MM.1S (cell line): ENCODE measurements at regions not wholly inside any gene's neighbourhood (a gene's known extent, or its start where the extent isn't known, plus 50 kb on each side); places are given as distances from the start of the nearest gene placed in this dataset.

Experiments used
- DNase-seq: peaks from one replicate; pipeline ENCODE4 v3.0.0-alpha.2; 2015
- H2AFZ ChIP-seq: fragments of 300-600 bp; sonication (generic); 2 replicates; pipeline ENCODE4 v1.6.0; 2016; ENCODE audit warnings: antibody characterized with exemption, low read length
- H3F3A ChIP-seq: fragments of 300-600 bp; sonication (generic); 2 replicates; pipeline ENCODE4 v1.6.1; 2016; ENCODE audit warnings: mild to moderate bottlenecking, antibody characterized with exemption, low read length, moderate library complexity, mixed read lengths; ENCODE audit not compliant: insufficient read depth
- H3K27ac ChIP-seq: fragments of 300-600 bp; sonication (generic); 2 replicates; pipeline ENCODE4 v1.5.1; 2016; ENCODE audit warnings: mild to moderate bottlenecking, low read length
- H3K27me3 ChIP-seq: fragments of 300-600 bp; sonication (generic); replicated peaks from 2 replicates; pipeline ENCODE4 v1.6.0; 2016; ENCODE audit warnings: low read length; ENCODE audit not compliant: insufficient read depth
- H3K36me3 ChIP-seq: fragments of 300-600 bp; sonication (generic); replicated peaks from 2 replicates; pipeline ENCODE4 v1.6.1; 2016; ENCODE audit warnings: mild to moderate bottlenecking, low read length, mixed read lengths; ENCODE audit not compliant: insufficient read depth
- H3K4me1 ChIP-seq: fragments of 300-600 bp; sonication (generic); 2 replicates; pipeline ENCODE4 v1.6.1; 2016; ENCODE audit warnings: low read length, mixed read lengths
- H3K4me2 ChIP-seq: fragments of 300-600 bp; sonication (generic); 2 replicates; pipeline ENCODE4 v1.6.0; 2016; ENCODE audit warnings: low read depth, low read length
- H3K4me3 ChIP-seq: fragments of 300-600 bp; sonication (generic); 2 replicates; pipeline ENCODE4 v1.5.1; 2016; ENCODE audit warnings: low read length, mixed read lengths
- H3K79me2 ChIP-seq: fragments of 300-600 bp; sonication (generic); 2 replicates; pipeline ENCODE4 v1.6.1; 2016; ENCODE audit warnings: mixed run types, low read length, mixed read lengths
- H3K9ac ChIP-seq: fragments of 300-600 bp; sonication (generic); 2 replicates; pipeline ENCODE4 v1.6.1; 2016; ENCODE audit warnings: low read length, mixed read lengths
- H3K9me2 ChIP-seq: fragments of 300-600 bp; sonication (generic); replicated peaks from 2 replicates; pipeline ENCODE4 v1.6.1; 2016; ENCODE audit warnings: mild to moderate bottlenecking, low read length, mixed read lengths; ENCODE audit not compliant: insufficient read depth
- H3K9me3 ChIP-seq: fragments of 300-600 bp; sonication (generic); replicated peaks from 2 replicates; pipeline ENCODE4 v1.6.1; 2016; ENCODE audit warnings: mild to moderate bottlenecking, low read length, mixed read lengths; ENCODE audit not compliant: insufficient read depth
- H4K20me1 ChIP-seq: fragments of 300-600 bp; sonication (generic); 2 replicates; pipeline ENCODE4 v1.6.1; 2016; ENCODE audit warnings: mild to moderate bottlenecking, low read length, moderate library complexity, mixed read lengths; ENCODE audit not compliant: insufficient read depth
- CTCF ChIP-seq: fragments of 300-600 bp; sonication (generic); IDR thresholded peaks from 2 replicates; pipeline ENCODE4 v1.5.1; 2016; ENCODE audit warnings: antibody characterized with exemption, low read length, mixed read lengths
- EZH2 ChIP-seq: fragments of 300-600 bp; sonication (generic); optimal IDR thresholded peaks from 2 replicates; pipeline ENCODE3; 2017; ENCODE audit warnings: low read depth, mild to moderate bottlenecking, antibody characterized with exemption, low read length, mixed read lengths
- EZH2phosphoT487 ChIP-seq: fragments of 300-600 bp; sonication (generic); IDR thresholded peaks from 2 replicates; pipeline ENCODE4 v1.6.1; 2018; ENCODE audit warnings: antibody characterized with exemption, low read length

GRCh38 chr11:60634126-60634525 lies 65.3 kb upstream of the MS4A8 start:
- TF ChIP-seq EZH2, result no peak
- peak; percentile 53 for TF ChIP-seq CTCF

GRCh38 chr11:60641940-60642339 lies 57.5 kb upstream of the MS4A8 start:
- no peak for DNase-seq
- Histone ChIP-seq H3K4me3 (no peak overlapping the region), H3F3A (no peaks in the 10 kb centered on the region), H3K27ac (no peak overlapping the region), H3K9ac (no peak overlapping the region), H3K4me1 (no peaks in the 10 kb centered on the region), H3K4me2 (no peak overlapping the region), H3K79me2 (no peaks in the 10 kb centered on the region), H2AFZ (no peak overlapping the region), H3K36me3 (no peaks in the 10 kb centered on the region), H3K9me2 (no peaks in the 10 kb centered on the region), H4K20me1 (no peaks in the 10 kb centered on the region), H3K27me3 (no peaks in the 10 kb centered on the region), H3K9me3 (no peaks in the 10 kb centered on the region)
- no peak for TF ChIP-seq EZH2phosphoT487
- TF ChIP-seq CTCF, result no peak
- TF ChIP-seq EZH2, result no peak

More at GRCh38 chr11:60634126-60634525, 65.3 kb upstream of the MS4A8 start:
- no peaks in the 10 kb centered on the region for H3K9me2 ChIP-seq
- H3F3A ChIP-seq, result no peaks in the 10 kb centered on the region; the same call in 1 of the 2 replicates
- no peak overlapping the region for H3K9ac ChIP-seq
- no peak overlapping the region for H3K4me2 ChIP-seq
- no peak overlapping the region for H2AFZ ChIP-seq
- no peaks in the 10 kb centered on the region for H3K9me3 ChIP-seq
- DNase-seq, result no peak
- H3K4me3 ChIP-seq, result no peak overlapping the region
- no peak overlapping the region for H3K27ac ChIP-seq
- H3K79me2 ChIP-seq, result no peaks in the 10 kb centered on the region
- H3K36me3 ChIP-seq, result no peaks in the 10 kb centered on the region
- no peaks in the 10 kb centered on the region for H4K20me1 ChIP-seq
- peaks cover 10% of the 10 kb centered on the region for H3K4me1 ChIP-seq
- no peaks in the 10 kb centered on the region for H3K27me3 ChIP-seq

DNA sequence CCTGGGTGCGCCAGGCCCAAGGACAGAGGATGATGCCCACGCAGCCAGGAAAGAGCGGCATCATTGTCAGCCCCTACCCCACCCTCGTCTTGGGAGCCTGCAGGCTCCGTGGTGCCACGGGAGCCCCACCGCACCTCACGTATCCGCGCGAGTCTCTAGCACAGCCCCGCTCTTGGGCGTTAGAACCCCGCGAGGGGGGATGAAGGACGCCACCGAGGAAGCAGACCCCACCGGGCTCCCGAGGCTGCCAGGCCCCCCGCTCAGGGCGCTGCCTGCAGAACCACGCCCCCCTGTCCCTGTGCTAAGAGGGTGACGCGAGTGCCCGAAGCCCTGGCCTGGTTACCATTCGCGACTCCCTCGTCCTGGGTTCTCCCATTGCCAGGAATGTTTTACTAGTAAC lies 52.3 kb upstream of the MS4A8 start:
- Histone ChIP-seq H3K9me2 (no peaks in the 10 kb centered on the region), H3K27ac (no peak overlapping the region), H3K4me2 (no peak overlapping the region), H3K79me2 (no peaks in the 10 kb centered on the region), H3K9me3 (no peaks in the 10 kb centered on the region), H3F3A (no peaks in the 10 kb centered on the region), H3K4me3 (no peak overlapping the region), H4K20me1 (no peaks in the 10 kb centered on the region), H3K36me3 (no peaks in the 10 kb centered on the region), H2AFZ (no peak overlapping the region), H3K9ac (no peak overlapping the region), H3K4me1 (no peaks in the 10 kb centered on the region), H3K27me3 (no peaks in the 10 kb centered on the region)
- DNase-seq, result no peak
- no peak for TF ChIP-seq EZH2
- no peak for TF ChIP-seq EZH2phosphoT487
- TF ChIP-seq CTCF, result no peak
